PC-3 (cell line): ENCODE measurements at regions not wholly inside any gene's neighbourhood (a gene's known extent, or its start where the extent isn't known, plus 50 kb on each side); places are given as distances from the start of the nearest gene placed in this dataset.

Experiments used
- CTCF ChIP-seq: fragments of 300-600 bp; sonication (generic); conservative IDR thresholded peaks from 2 replicates; pipeline ENCODE4 v1.5.1; 2017; ENCODE audit warnings: antibody characterized with exemption, low read depth, mild to moderate bottlenecking, low read length
- EZH2 ChIP-seq: fragments of 300-600 bp; sonication (generic); IDR thresholded peaks from one replicate; pipeline ENCODE4 v1.6.1; 2017; ENCODE audit warnings: antibody characterized with exemption, mild to moderate bottlenecking, low read length; ENCODE audit not compliant: unreplicated experiment
- EZH2phosphoT487 ChIP-seq: fragments of 300-600 bp; sonication (generic); IDR thresholded peaks from 2 replicates; pipeline ENCODE4 v1.6.1; 2018; ENCODE audit warnings: mild to moderate bottlenecking, antibody characterized with exemption, low read length, borderline replicate concordance

GRCh38 chr2:172248381-172248780 is 145.7 kb upstream of the DLX2 start:
- TF ChIP-seq EZH2phosphoT487 (no peak), EZH2 (no peak), CTCF (no peak)
